Nephron progenitor cell (in vitro differentiated cells): ENCODE measurements at regions not wholly inside any gene's neighbourhood (a gene's known extent, or its start where the extent isn't known, plus 50 kb on each side); places are given as distances from the start of the nearest gene placed in this dataset.

Experiments used
- DNase-seq: peaks from one replicate; pipeline ENCODE4 v3.0.0; 2021
- H3K27ac Mint-ChIP-seq: 2 replicates; pipeline ENCODE4 v1.8.0; 2021; ENCODE audit warnings: mild to moderate bottlenecking, moderate library complexity, mixed read lengths
- H3K27me3 Mint-ChIP-seq: 2 replicates; pipeline ENCODE4 v1.8.0; 2021; ENCODE audit warnings: mild to moderate bottlenecking, low read depth, mixed read lengths; ENCODE audit not compliant: poor library complexity
- H3K36me3 Mint-ChIP-seq: 2 replicates; pipeline ENCODE4 v1.8.0; 2021; ENCODE audit warnings: low read depth, mixed read lengths
- H3K4me1 Mint-ChIP-seq: 2 replicates; pipeline ENCODE4 v1.8.0; 2021; ENCODE audit warnings: mixed read lengths
- H3K4me3 Mint-ChIP-seq: 2 replicates; pipeline ENCODE4 v1.8.0; 2021; ENCODE audit warnings: mild to moderate bottlenecking, moderate library complexity, mixed read lengths
- H3K9me3 Mint-ChIP-seq: 2 replicates; pipeline ENCODE4 v1.8.0; 2021; ENCODE audit warnings: mild to moderate bottlenecking, moderate library complexity, mixed read lengths
- TF ChIP-seq, protein P1 (sequence below): fragments of 200-600 bp; sonication (generic); IDR thresholded peaks from 2 replicates; pipeline ENCODE4 v1.5.0; 2021; ENCODE audit warnings: antibody characterized with exemption

DNA sequence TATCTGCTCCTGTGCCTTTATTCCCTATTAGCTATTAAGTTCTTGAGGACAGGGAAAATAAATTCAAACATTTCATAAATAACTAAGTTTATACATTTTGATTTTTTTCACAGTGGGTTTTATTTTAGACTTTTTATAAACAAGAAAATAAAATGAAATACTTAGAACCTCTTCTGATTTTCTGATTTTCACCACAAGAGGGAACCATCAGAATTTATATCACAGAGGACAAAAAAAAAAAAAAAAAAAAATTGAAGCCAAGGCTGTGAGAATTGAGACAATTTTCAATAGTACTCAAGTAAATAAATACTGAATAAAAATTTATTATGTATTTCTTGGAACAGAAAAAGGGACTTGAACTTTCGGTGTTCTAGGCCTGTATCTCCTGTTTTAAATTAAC is 288.1 kb downstream of the SH3BGRL start:
- no peaks in the 10 kb centered on the region for H3K36me3 Mint-ChIP-seq
- H3K9me3 Mint-ChIP-seq = peaks cover 26% of the 10 kb centered on the region
- H3K4me1 Mint-ChIP-seq = no peaks in the 10 kb centered on the region
- DNase-seq = no peak
- TF ChIP-seq, protein P1, sequence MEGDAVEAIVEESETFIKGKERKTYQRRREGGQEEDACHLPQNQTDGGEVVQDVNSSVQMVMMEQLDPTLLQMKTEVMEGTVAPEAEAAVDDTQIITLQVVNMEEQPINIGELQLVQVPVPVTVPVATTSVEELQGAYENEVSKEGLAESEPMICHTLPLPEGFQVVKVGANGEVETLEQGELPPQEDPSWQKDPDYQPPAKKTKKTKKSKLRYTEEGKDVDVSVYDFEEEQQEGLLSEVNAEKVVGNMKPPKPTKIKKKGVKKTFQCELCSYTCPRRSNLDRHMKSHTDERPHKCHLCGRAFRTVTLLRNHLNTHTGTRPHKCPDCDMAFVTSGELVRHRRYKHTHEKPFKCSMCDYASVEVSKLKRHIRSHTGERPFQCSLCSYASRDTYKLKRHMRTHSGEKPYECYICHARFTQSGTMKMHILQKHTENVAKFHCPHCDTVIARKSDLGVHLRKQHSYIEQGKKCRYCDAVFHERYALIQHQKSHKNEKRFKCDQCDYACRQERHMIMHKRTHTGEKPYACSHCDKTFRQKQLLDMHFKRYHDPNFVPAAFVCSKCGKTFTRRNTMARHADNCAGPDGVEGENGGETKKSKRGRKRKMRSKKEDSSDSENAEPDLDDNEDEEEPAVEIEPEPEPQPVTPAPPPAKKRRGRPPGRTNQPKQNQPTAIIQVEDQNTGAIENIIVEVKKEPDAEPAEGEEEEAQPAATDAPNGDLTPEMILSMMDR = no peak
- no peak overlapping the region for H3K4me3 Mint-ChIP-seq
- no peak overlapping the region for H3K27ac Mint-ChIP-seq
- no peaks in the 10 kb centered on the region for H3K27me3 Mint-ChIP-seq

DNA sequence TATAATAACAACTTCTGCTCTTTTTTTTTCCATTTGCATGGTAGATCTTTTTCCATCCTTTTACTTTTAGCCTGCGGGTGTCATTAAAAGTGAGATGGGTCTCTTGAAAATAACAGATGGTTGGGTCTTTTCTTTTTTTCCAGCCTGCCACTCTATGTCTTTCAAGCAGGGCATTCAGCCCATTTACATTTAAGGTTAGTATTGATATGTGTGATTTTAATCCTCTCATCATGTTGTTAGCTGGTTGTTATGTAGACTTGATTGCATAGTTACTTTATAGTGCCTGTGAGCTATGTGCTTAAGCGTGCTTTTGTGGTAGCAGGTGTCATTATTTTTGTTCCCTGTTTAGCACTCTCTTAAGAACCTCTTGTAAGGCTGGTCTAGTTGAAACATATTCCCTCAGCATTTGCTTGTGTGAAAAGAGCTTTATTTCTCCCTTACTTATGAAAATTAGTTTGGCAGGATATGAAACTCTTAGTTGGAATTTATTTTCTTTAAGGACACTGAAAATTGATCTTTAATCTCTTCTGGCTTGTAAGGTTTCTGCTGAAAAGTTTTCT is 326.1 kb downstream of the SH3BGRL start:
- no peak overlapping the region for H3K4me3 Mint-ChIP-seq
- H3K27me3 Mint-ChIP-seq = peaks cover 3% of the 10 kb centered on the region
- no peaks in the 10 kb centered on the region for H3K36me3 Mint-ChIP-seq
- TF ChIP-seq, protein P1 = no peak
- peaks cover 77% of the 10 kb centered on the region for H3K9me3 Mint-ChIP-seq
- H3K4me1 Mint-ChIP-seq = no peaks in the 10 kb centered on the region
- DNase-seq = no peak
- H3K27ac Mint-ChIP-seq = no peak overlapping the region

DNA sequence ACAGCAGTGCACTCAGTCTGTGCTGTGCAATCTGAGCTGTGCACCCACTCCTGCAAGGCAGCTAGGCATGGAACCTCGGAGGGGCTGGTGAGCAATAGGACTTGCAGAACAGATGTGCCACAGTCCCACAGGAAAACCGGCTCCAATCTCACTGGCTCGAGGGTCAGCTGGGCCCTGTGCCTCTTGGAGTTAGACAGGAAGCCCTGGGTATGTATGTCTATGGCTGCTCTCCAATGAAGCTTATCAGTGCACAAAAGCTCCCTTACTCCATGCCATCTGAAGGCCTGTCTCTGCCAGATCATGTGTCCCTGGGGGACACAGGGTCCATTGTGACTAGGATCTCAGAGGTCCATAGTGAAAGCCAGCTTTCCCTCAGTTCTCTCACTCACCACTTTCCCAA is 335.8 kb downstream of the SH3BGRL start:
- H3K36me3 Mint-ChIP-seq = no peaks in the 10 kb centered on the region
- no peak overlapping the region for H3K27ac Mint-ChIP-seq
- no peak for DNase-seq
- TF ChIP-seq, protein P1 = no peak
- H3K4me1 Mint-ChIP-seq = no peaks in the 10 kb centered on the region
- H3K4me3 Mint-ChIP-seq = no peak overlapping the region
- H3K27me3 Mint-ChIP-seq = no peaks in the 10 kb centered on the region
- peaks cover 83% of the 10 kb centered on the region for H3K9me3 Mint-ChIP-seq

- DNase-seq = no peak
- Mint-ChIP-seq H3K27me3 (peaks cover 3% of the 10 kb centered on the region), H3K4me1 (no peaks in the 10 kb centered on the region), H3K27ac (no peak overlapping the region), H3K36me3 (no peaks in the 10 kb centered on the region), H3K9me3 (peaks cover 68% of the 10 kb centered on the region), H3K4me3 (no peak overlapping the region)
- TF ChIP-seq, protein P1 = no peak
These were observed 340.4 kb downstream of the SH3BGRL start for GRCh38 chrX:81542255-81542654.

DNA sequence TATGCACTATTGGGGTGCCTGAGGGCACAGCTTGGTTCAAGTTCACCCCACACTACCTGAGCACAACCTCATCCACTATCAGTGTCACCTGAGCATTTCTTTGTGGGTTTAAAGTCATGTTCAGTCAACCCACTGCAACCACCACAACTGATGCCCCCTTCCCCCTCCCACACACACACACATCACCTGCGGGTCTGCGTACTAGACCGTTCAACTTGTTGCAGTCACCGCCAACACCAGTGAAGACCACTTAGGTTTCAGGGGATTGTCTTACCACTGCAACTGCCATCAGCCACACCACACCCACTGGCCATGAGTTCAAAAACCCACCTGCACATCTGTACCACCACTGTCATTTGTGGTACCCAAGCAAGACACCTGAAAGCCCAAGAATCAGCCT is 355.0 kb downstream of the SH3BGRL start:
- TF ChIP-seq, protein P1 = no peak
- Mint-ChIP-seq H3K9me3 (peaks cover 35% of the 10 kb centered on the region), H3K36me3 (no peaks in the 10 kb centered on the region), H3K4me1 (no peaks in the 10 kb centered on the region), H3K27me3 (no peaks in the 10 kb centered on the region), H3K4me3 (no peak overlapping the region), H3K27ac (no peak overlapping the region)
- DNase-seq = no peak

- H3K9me3 Mint-ChIP-seq = peaks cover 58% of the 10 kb centered on the region
- peaks cover 2% of the 10 kb centered on the region for H3K27me3 Mint-ChIP-seq
- DNase-seq = no peak
- H3K36me3 Mint-ChIP-seq = no peaks in the 10 kb centered on the region
- H3K4me1 Mint-ChIP-seq = no peaks in the 10 kb centered on the region
- no peak overlapping the region for H3K4me3 Mint-ChIP-seq
- no peak overlapping the region for H3K27ac Mint-ChIP-seq
- TF ChIP-seq, protein P1 = no peak
These were observed 362.9 kb downstream of the SH3BGRL start for GRCh38 chrX:81564851-81565250.
